OCI-LY3 (cell line): ENCODE measurements at regions not wholly inside any gene's neighbourhood (a gene's known extent, or its start where the extent isn't known, plus 50 kb on each side); places are given as distances from the start of the nearest gene placed in this dataset.
"Not testable (repeated sequence)": the region's sequence is repeated elsewhere in the genome, so short reads cannot be mapped to it uniquely, and the experiment has no call there.

Source experiments
- H2AFZ ChIP-seq: fragments of 200-600, 300-600 bp; shearing (Covaris generic); 2 replicates; pipeline ENCODE4 v1.6.0; 2014; ENCODE audit warnings: antibody characterized with exemption, low read depth, low read length
- H3K27ac ChIP-seq: fragments of 200-600, 300-600 bp; sonication (generic); 2 replicates; pipeline ENCODE4 v1.5.1; 2014; ENCODE audit warnings: mild to moderate bottlenecking, low read length, moderate library complexity, mixed read lengths
- H3K27me3 ChIP-seq: fragments of 200-600, 300-600 bp; sonication (generic); 2 replicates; pipeline ENCODE4 v1.6.1; 2014; ENCODE audit warnings: low read depth, low read length, mixed read lengths
- H3K36me3 ChIP-seq: fragments of 200-600, 300-600 bp; sonication (generic); replicated peaks from 2 replicates; pipeline ENCODE3; 2014; ENCODE audit warnings: low read depth, low read length, mixed read lengths
- H3K4me1 ChIP-seq: fragments of 300-600, 200-600 bp; sonication (generic); 2 replicates; pipeline ENCODE4 v1.6.1; 2014; ENCODE audit warnings: low read length, mixed read lengths
- H3K4me2 ChIP-seq: fragments of 200-600, 300-600 bp; sonication (generic); 2 replicates; pipeline ENCODE4 v1.6.1; 2014; ENCODE audit warnings: low read length, mixed read lengths
- H3K4me3 ChIP-seq: fragments of 300-600, 200-600 bp; sonication (generic); 2 replicates; pipeline ENCODE4 v1.5.1; 2014; ENCODE audit warnings: antibody characterized with exemption, mild to moderate bottlenecking, low read length, moderate library complexity
- H3K79me2 ChIP-seq: fragments of 300-600, 200-600 bp; shearing (Covaris generic); 2 replicates; pipeline ENCODE4 v1.6.1; 2014; ENCODE audit warnings: mild to moderate bottlenecking, low read length, mixed read lengths
- H3K9ac ChIP-seq: fragments of 300-600, 200-600 bp; shearing (Covaris generic); 2 replicates; pipeline ENCODE4 v1.6.0; 2014; ENCODE audit warnings: mild to moderate bottlenecking, low read length, moderate library complexity
- H3K9me3 ChIP-seq: fragments of 200-600, 300-600 bp; shearing (Covaris generic); 2 replicates; pipeline ENCODE4 v1.6.1; 2014; ENCODE audit warnings: low read length, mixed read lengths; ENCODE audit not compliant: insufficient read depth
- H4K20me1 ChIP-seq: fragments of 200-600, 300-600 bp; sonication (generic); 2 replicates; pipeline ENCODE4 v1.6.1; 2016; ENCODE audit warnings: low read length, mixed read lengths; ENCODE audit not compliant: insufficient read depth
- CTCF ChIP-seq: fragments of 200-600, 300-600 bp; sonication (generic); IDR thresholded peaks from 2 replicates; pipeline ENCODE4 v1.5.1; 2014; ENCODE audit warnings: antibody characterized with exemption, low read length, low read depth
- EZH2phosphoT487 ChIP-seq: fragments of 200-600 bp; shearing (Covaris generic); IDR thresholded peaks from 2 replicates; pipeline ENCODE4 v1.6.1; 2018; ENCODE audit warnings: antibody characterized with exemption, mixed run types, low read depth

- Histone ChIP-seq H3K36me3 (peaks cover 28% of the 10 kb centered on the region), H3K4me2 (no peak overlapping the region), H3K9ac (no peak overlapping the region)
Observed at GRCh38 chr10:78218798-78219490, 185.3 kb downstream of the RPS24 start.

GRCh38 chr10:78219568-78219967 is 185.9 kb downstream of the RPS24 start:
- not testable (repeated sequence) for H3K9ac ChIP-seq, H2AFZ ChIP-seq, H3K4me2 ChIP-seq, H3K27ac ChIP-seq, H3K9me3 ChIP-seq, H3K4me3 ChIP-seq, H4K20me1 ChIP-seq, H3K27me3 ChIP-seq
- Histone ChIP-seq H3K4me1 (peaks cover 29% of the 10 kb centered on the region), H3K79me2 (peaks cover 24% of the 10 kb centered on the region), H3K36me3 (peaks cover 23% of the 10 kb centered on the region)

More at GRCh38 chr10:78218798-78219490, 185.3 kb downstream of the RPS24 start:
- Histone ChIP-seq H3K79me2 (peaks cover 30% of the 10 kb centered on the region), H3K27me3 (no peaks in the 10 kb centered on the region), H4K20me1 (no peaks in the 10 kb centered on the region), H2AFZ (no peak overlapping the region), H3K4me1 (peaks cover 35% of the 10 kb centered on the region), H3K9me3 (no peaks in the 10 kb centered on the region), H3K27ac (no peak overlapping the region), H3K4me3 (no peak overlapping the region)
- TF ChIP-seq CTCF (no peak), EZH2phosphoT487 (no peak)

- no peak for TF ChIP-seq CTCF
- no peak for TF ChIP-seq EZH2phosphoT487
- H3K4me3 ChIP-seq, result no peak overlapping the region
- H3K79me2 ChIP-seq, result peaks cover 11% of the 10 kb centered on the region
- no peaks in the 10 kb centered on the region for H3K27me3 ChIP-seq
- no peak overlapping the region for H3K4me2 ChIP-seq
- no peak overlapping the region for H3K27ac ChIP-seq
- H3K36me3 ChIP-seq, result peaks cover 19% of the 10 kb centered on the region
- no peak overlapping the region for H3K9ac ChIP-seq
- H3K9me3 ChIP-seq, result no peaks in the 10 kb centered on the region
- H3K4me1 ChIP-seq, result peaks cover 17% of the 10 kb centered on the region
- H4K20me1 ChIP-seq, result no peaks in the 10 kb centered on the region
- no peak overlapping the region for H2AFZ ChIP-seq
Observed at GRCh38 chr10:78220781-78221180, 187.1 kb downstream of the RPS24 start.

GRCh38 chr10:78222096-78222790 is 188.6 kb downstream of the RPS24 start:
- Histone ChIP-seq H3K27ac (no peak overlapping the region), H3K4me3 (no peak overlapping the region), H4K20me1 (no peaks in the 10 kb centered on the region), H2AFZ (no peak overlapping the region), H3K4me1 (peaks cover 9% of the 10 kb centered on the region), H3K79me2 (peaks cover 5% of the 10 kb centered on the region; the same call in 1 of the 2 replicates), H3K27me3 (no peaks in the 10 kb centered on the region), H3K9me3 (no peaks in the 10 kb centered on the region), H3K9ac (no peak overlapping the region), H3K36me3 (peaks cover 14% of the 10 kb centered on the region), H3K4me2 (no peak overlapping the region)
- no peak for TF ChIP-seq CTCF
- no peak for TF ChIP-seq EZH2phosphoT487
